GM13976 (cell line): ENCODE measurements at regions not wholly inside any gene's neighbourhood (a gene's known extent, or its start where the extent isn't known, plus 50 kb on each side); places are given as distances from the start of the nearest gene placed in this dataset.

Source experiments
- DNase-seq: peaks from one replicate; pipeline ENCODE4 v3.0.0; 2012; ENCODE audit warnings: low spot score
- CTCF ChIP-seq: IDR thresholded peaks from 2 replicates; pipeline ENCODE4 v1.5.1; 2012; ENCODE audit warnings: borderline replicate concordance, mild to moderate bottlenecking; ENCODE audit not compliant: insufficient read depth; ENCODE audit errors: extremely low read depth, missing control alignments, control extremely low read depth
- in situ Hi-C: fragments of 300-500 bp; cut with MboI; formaldehyde crosslinking; loops from one replicate; pipeline ENCODE4 v1.12.0; 2022; ENCODE audit warnings: low sequenced_read_pairs, mixed read lengths, inconsistent platforms; ENCODE audit not compliant: unreplicated experiment

GRCh38 chr5:10859393-10860195 lies 98.6 kb upstream of the DAP start:
- in situ Hi-C loops, result no loop called here
- no peak for TF ChIP-seq CTCF
- DNase-seq, result no peak

GRCh38 chr5:10858945-10859344 lies 97.9 kb upstream of the DAP start:
- no peak for TF ChIP-seq CTCF
- in situ Hi-C loops, result no loop called here

DNA sequence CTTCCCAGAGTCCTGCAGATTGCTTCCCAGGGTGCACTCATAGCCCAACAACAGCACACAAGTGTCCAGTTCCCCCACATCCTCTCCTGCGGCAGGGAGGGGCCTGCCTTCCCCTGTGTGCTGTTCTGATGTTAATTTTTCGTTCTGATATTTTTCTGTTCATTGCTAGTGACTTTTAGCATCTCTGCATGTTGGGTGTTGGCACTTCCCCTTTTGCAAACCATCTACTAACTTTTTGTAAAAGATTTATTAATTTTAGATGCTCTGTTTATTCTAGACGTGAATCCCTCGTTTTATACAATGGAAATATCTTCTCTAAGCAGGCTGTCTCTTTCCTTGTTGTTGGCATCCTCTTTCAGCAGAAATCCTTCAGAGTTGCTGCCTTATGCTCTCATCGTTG lies 97.3 kb upstream of the DAP start:
- in situ Hi-C loops, result no loop called here
- DNase-seq, result no peak
- no peak for TF ChIP-seq CTCF

More at GRCh38 chr5:10858945-10859344, 97.9 kb upstream of the DAP start:
- no peak for DNase-seq

DNA sequence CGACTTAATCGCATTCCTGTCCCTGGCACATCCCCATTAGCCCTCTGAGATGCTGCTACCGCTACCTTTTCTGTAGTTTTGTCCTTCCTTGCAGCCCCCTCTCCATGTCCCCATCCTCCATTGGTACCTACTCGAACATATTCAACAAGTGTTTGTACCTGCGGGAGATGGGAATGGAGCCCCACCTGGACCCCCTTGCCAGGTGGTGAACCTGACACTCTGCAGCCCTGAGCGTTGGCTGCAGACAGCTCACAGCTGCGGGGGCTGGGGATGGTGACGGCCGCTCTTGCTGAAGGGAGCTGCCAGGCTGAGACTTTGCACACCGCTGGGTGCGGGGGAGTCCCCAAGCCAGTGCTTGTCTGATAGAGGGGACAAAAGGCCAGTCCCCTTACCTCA lies 96.3 kb upstream of the DAP start:
- DNase-seq, result no peak

DNA sequence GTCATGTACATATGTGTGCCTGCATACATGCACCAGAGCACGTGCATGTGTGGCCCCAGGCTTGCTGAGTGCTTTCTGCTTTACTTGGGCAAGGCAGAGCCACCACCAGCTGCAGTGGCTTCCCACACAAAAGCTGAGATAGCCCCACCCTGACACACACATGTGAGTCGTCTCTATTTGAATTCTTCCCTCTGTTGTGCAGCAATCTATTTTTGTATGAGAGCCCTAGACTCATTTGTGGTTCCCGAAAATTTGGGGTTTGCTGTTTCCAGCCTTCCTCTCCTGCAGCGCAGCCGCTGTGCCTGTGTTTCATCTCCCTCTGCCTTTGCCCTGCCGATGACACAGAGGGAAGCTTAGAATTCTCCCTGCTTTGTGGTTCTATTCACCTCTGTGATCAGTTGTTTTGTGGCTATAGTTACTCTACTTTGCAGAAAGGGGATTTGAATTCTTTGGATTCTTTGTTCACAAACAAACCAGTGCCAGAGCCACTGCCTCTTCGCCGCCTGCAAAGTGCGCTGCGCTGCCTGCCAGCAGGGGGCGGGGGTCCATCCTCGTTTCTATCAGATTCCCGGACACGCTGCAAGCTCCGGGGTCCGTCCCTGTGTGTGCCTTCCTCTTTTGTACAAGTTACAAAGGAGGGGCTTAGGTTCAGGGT lies 95.8 kb upstream of the DAP start:
- in situ Hi-C loops, result no loop called here
- peak; percentile 48 for DNase-seq

More for the DNA sequence above, 96.3 kb upstream of the DAP start:
- no peak for TF ChIP-seq CTCF
- in situ Hi-C loops, result no loop called here

DNA sequence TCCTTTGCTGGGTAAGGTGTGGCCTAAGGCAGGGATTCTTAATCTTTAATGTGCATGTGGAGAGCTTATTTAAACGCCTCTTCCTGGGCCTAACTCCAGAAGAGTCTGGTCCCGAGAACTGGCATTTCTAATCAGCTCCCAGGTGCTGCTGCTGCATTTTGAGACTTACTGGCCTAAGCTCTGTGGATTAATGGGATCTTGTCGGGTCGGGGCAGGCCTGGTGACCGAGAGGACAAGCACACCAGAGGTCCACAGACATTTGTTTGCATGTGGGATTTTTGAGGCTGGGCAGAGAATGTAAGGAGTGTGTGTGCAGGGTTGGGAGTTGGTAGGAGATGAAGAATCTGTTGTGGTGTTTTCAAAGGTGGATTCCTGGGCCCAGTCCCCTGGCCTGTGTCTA lies 95.0 kb upstream of the DAP start:
- no peak for TF ChIP-seq CTCF
- in situ Hi-C loops, result no loop called here
- no peak for DNase-seq

More for the DNA sequence above, 95.8 kb upstream of the DAP start:
- peak; percentile 69 for TF ChIP-seq CTCF
